ENCODE measurements at regions not wholly inside any gene's neighbourhood (a gene's known extent, or its start where the extent isn't known, plus 50 kb on each side); places are given as distances from the start of the nearest gene placed in this dataset.

GRCh38 chr5:122228728-122229392 lies 83.2 kb upstream of the SNCAIP start:
- H3K4me3 ChIP-seq (ENCODE audit: low read depth, low read length) = no peak overlapping the region
- no peak for TF ChIP-seq CTCF (IDR thresholded peaks at IDR 0.05; ENCODE audit: insufficient read depth, low read length, missing control alignments)
- POLR2A ChIA-PET = no interaction called here
- no peak for DNase-seq (ENCODE audit: low read depth, low spot score)
- CTCF ChIA-PET = interaction anchor here (0.9 kb wide), 1 partner anchor 33 kb away, joined by 4 read pairs; no protein-coding TSS in a partner anchor

GRCh38 chr5:122229551-122229950 lies 82.5 kb upstream of the SNCAIP start:
- POLR2A ChIA-PET = no interaction called here
- CTCF ChIA-PET = interaction anchor here (0.9 kb wide), 1 partner anchor 33 kb away, joined by 4 read pairs; no protein-coding TSS in a partner anchor
- TF ChIP-seq CTCF (IDR thresholded peaks at IDR 0.05; ENCODE audit: insufficient read depth, low read length, missing control alignments) = no peak
- H3K4me3 ChIP-seq (ENCODE audit: low read depth, low read length) = no peak overlapping the region
- DNase-seq (ENCODE audit: low read depth, low spot score) = no peak

- TF ChIP-seq CTCF (IDR thresholded peaks at IDR 0.05; ENCODE audit: insufficient read depth, low read length, missing control alignments) = no peak
- ChIA-PET POLR2A (no interaction called here), CTCF (no interaction called here)
- no peak for DNase-seq (ENCODE audit: low read depth, low spot score)
- no peak overlapping the region for H3K4me3 ChIP-seq (ENCODE audit: low read depth, low read length)
Measured at GRCh38 chr5:122236270-122237040, 75.6 kb upstream of the SNCAIP start.

- no peak overlapping the region for H3K4me3 ChIP-seq (ENCODE audit: low read depth, low read length)
- TF ChIP-seq CTCF (IDR thresholded peaks at IDR 0.05; ENCODE audit: insufficient read depth, low read length, missing control alignments) = no peak
- POLR2A ChIA-PET = no interaction called here
- CTCF ChIA-PET = no interaction called here
- no peak for DNase-seq (ENCODE audit: low read depth, low spot score)
Measured at GRCh38 chr5:122237906-122238305, 74.1 kb upstream of the SNCAIP start.

GRCh38 chr5:122252319-122252718 lies 59.7 kb upstream of the SNCAIP start:
- no peak overlapping the region for H3K4me3 ChIP-seq (ENCODE audit: low read depth, low read length)
- CTCF ChIA-PET = no interaction called here
- POLR2A ChIA-PET = no interaction called here
- TF ChIP-seq CTCF (IDR thresholded peaks at IDR 0.05; ENCODE audit: insufficient read depth, low read length, missing control alignments) = no peak
- no peak for DNase-seq (ENCODE audit: low read depth, low spot score)

- H3K4me3 ChIP-seq (ENCODE audit: low read depth, low read length) = no peak overlapping the region
- no peak for TF ChIP-seq CTCF (IDR thresholded peaks at IDR 0.05; ENCODE audit: insufficient read depth, low read length, missing control alignments)
- CTCF ChIA-PET = no interaction called here
- DNase-seq (ENCODE audit: low read depth, low spot score) = no peak
- POLR2A ChIA-PET = no interaction called here
Measured at GRCh38 chr5:122253794-122254193, 58.2 kb upstream of the SNCAIP start.

Measured in AG04449 (cell line).